Upper lobe of left lung (tissue), 4 donors: ENCODE measurements at regions not wholly inside any gene's neighbourhood (a gene's known extent, or its start where the extent isn't known, plus 50 kb on each side); places are given as distances from the start of the nearest gene placed in this dataset.

Experiments
- POLR2AphosphoS5 ChIP-seq, 2 donors: sonication (generic); formaldehyde crosslinking; IDR thresholded peaks; one replicate each; pipeline ENCODE4 v1.5.1; 2017; ENCODE audit warnings: antibody characterized with exemption in 2 of 2
- TF ChIP-seq, protein P1 (sequence below), 6 experiments: fragments of 450-650 bp in 4 of 6; fragments of 200-600 bp in 2 of 6; sonication (generic) in 2 of 6; IDR thresholded peaks; one replicate each; pipeline ENCODE4 v1.5.1; 2016 to 2019; ENCODE audit warnings: antibody characterized with exemption in 6 of 6

DNA sequence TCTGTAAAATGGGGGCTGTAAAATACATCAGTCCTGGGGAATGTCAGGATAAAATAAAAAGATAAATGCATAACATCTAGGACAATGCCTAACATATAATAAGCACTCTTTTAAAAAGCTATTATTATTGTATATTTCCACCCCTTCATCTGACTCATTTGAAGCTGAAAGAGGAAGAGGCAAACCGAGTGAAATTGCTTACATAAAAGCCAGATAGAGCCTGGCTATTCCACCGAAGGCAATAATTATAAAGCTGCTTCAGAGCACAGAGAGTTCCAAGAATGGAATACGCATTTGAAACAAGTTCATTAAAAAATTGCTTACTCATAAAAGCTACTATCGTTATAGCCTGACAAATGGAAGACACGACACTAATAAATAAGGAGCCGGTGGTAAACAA, 186.1 kb upstream of the CAMK1G start:
- TF ChIP-seq, protein P1, sequence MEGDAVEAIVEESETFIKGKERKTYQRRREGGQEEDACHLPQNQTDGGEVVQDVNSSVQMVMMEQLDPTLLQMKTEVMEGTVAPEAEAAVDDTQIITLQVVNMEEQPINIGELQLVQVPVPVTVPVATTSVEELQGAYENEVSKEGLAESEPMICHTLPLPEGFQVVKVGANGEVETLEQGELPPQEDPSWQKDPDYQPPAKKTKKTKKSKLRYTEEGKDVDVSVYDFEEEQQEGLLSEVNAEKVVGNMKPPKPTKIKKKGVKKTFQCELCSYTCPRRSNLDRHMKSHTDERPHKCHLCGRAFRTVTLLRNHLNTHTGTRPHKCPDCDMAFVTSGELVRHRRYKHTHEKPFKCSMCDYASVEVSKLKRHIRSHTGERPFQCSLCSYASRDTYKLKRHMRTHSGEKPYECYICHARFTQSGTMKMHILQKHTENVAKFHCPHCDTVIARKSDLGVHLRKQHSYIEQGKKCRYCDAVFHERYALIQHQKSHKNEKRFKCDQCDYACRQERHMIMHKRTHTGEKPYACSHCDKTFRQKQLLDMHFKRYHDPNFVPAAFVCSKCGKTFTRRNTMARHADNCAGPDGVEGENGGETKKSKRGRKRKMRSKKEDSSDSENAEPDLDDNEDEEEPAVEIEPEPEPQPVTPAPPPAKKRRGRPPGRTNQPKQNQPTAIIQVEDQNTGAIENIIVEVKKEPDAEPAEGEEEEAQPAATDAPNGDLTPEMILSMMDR (IDR thresholded peaks at IDR 0.05) = no peak
- TF ChIP-seq POLR2AphosphoS5 (IDR thresholded peaks at IDR 0.05) = no peak
